ENCODE measurements at regions not wholly inside any gene's neighbourhood (a gene's known extent, or its start where the extent isn't known, plus 50 kb on each side); places are given as distances from the start of the nearest gene placed in this dataset.
"Not testable (repeated sequence)": the region's sequence is repeated elsewhere in the genome, so short reads cannot be mapped to it uniquely, and the experiment has no call there.

GRCh38 chr9:107850653-107851052, 361.1 kb upstream of the KLF4 start:
- no peak for DNase-seq

DNA sequence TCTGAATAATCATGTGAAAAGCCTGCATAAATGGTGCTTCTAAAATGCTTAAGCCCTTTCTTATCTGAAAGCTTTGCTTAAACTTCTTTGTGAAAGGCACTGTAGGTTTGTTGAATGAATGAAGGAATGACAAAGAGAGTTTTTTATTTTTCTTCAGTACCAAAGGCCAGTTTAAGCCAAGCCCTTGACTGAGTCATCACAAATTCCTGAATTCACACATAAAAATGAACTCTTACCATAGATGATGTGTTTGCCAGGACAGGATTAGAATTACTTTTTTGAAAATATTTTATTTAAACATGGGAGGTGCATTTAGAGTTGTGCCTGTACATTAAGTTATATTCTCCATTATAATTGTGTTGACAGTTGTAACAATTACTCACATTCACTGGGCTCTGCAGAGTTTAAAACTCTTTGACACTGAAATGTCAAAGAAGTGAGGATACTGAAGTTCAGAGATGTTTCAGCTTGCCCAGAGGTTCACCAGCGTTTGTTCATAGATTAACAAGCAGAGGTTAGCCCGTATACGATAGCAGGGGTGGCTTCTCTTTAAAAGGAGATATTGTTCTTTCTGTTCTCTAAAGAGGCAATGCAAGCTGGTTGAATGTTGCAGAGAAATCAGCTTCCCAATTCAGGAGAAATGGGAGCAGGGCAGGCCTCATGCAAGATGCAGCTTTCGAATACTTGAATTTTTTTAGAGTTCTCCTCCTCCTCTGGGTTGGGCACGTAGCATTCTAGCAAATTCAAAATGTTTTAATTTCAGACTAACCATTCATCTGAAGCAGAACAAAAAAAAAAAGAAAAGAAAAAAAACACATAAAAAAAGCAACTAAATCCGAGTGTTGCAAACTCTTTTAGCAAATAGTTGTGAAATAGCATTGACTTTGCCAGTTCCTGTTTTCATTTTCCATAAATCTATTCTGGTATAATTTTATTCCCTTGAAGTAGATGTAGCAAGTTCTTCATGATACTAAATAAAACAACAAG, 358.7 kb upstream of the KLF4 start:
- DNase-seq = no peak

DNA sequence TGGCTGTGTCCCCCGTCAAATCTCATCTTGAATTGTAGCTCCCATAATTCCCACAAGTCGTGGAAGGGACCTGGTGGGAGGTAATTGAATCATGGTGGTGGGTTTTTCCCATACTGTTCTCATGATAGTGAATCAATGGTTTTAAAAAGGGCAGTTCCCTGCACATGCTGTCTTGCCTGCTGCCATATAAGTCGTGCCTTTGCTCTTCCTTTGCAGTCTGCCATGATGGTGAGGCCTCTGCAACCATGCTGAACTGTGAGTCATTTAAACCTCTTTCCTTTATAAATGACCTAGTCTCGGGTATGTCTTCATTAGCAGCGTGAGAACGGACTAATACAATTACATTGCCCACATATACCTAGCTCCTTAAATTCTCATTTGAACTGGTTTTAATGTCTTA, 353.0 kb upstream of the KLF4 start:
- DNase-seq = no peak

- DNase-seq = no peak
These were observed 351.5 kb upstream of the KLF4 start for GRCh38 chr9:107841076-107841475.

- DNase-seq = no peak
These were observed 349.8 kb upstream of the KLF4 start for GRCh38 chr9:107839371-107839770.

DNA sequence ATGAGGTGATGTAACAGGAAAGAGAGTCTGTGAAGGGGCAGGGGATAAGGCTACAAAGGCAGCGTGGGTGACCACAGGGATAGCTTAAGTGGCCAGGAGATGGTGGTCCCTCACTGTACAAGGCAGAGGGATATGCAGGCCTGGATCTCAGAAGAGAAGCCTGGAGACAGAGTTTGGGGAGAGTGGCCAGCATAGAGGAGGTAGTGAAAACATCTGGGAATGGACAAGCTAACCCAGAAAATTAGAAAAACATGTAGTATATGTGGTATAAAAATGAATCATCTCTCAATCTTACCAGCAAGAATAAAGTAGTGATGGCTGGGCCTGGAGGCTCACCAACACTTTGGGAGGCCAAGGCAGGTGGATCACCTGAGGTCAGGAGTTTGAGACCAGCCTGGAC, 349.2 kb upstream of the KLF4 start:
- no peak for DNase-seq

- no peak for DNase-seq
These were observed 346.7 kb upstream of the KLF4 start for GRCh38 chr9:107836300-107836699.

DNA sequence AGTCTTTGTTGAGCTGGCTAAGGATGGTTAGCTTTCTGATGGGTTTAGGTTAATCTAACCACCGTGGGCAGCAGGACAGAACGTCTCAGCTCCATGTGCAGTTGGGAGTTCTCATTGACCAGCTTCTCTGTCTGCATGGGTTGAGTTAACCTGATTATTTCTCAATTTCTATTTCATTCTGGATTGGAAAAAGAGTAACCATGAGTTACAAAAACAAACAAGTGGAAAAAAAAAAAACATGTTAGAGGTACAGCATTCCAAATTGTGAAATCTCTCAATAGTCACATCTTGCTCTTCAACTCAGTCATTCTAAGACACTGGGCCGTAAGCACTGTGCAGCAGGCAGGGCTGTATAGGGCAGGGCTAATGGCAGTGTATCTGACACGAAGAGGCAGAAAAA, 343.7 kb upstream of the KLF4 start:
- no peak for DNase-seq

DNA sequence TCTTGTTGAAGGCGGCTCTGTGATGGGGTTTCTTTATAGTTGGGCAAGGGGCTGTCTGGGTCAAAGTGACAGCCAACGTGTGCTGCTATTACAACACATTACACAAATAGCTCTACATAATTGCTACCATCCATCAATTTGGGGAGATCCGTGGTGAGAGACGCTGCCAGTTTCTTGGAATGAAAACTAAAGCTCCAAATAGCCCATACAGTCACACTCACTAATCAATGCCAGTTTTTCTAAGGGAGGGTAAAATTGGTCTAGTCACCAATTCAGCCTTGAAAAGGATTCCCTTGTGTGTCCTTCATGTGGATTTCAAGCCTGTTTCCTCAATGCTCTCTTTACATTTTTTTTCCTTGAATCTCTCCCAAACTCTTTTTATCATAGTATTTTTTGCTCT, 343.3 kb upstream of the KLF4 start:
- no peak for DNase-seq

DNA sequence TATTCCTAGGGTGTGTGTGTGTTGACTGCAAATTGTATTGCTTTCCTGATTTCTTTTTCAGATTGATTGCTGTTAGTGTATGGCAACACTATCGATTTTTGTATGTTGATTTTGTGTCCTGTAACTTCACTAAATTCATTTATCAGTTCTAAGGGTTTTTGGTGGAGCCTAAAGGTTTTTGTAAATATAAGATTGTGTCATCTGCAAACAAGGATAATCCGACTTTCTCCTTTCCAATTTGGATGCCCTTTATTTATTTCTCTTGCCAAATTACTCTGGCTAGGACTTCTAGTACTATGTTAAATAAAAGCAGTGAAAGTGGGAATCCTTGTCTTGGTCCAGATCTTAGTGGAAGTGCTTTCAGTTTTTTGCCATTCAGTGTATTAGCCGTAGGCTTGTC, 340.9 kb upstream of the KLF4 start:
- no peak for DNase-seq

DNA sequence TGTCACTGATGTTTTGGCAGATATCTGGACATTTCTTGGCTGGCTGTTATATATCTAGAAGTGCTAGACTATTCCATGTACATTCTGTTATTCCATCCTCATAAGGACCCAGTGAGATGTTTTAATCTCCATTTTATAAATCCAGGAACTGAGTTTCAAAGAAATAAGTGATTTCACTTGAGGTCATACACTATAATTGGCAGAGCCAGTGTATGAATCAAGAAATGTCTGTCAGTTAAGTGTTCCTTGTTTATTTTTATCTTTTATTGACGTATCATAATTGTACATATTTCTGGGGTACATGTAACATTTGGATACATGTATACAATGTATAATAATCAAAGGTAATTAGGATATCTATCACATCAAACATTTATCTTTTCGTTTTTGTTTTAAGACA, 338.3 kb upstream of the KLF4 start:
- DNase-seq = no peak

- no peak for DNase-seq
These were observed 337.7 kb upstream of the KLF4 start for GRCh38 chr9:107827304-107827703.

- DNase-seq = not testable (repeated sequence)
These were observed 337.1 kb upstream of the KLF4 start for GRCh38 chr9:107826688-107826983.

DNA sequence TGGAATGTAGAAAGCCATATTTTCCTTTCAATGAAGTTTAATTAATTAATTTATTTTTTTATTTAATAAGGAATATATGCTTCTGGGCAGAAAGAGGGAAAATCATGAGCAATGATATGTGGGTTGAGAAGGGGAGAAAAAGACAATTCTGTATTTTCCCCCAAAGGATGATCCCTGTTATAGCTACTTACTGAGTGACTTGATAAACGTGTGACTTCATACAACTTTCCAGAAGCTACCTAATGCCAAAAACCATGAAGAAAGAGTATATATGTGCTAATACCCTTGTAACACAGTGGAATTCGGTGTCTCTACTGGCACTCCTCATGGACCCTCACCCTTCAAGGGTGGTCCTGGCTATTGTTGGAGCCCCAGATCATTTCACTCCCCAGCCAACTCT, 335.0 kb upstream of the KLF4 start:
- DNase-seq = no peak

- DNase-seq = peak; percentile 95
These were observed 330.4 kb upstream of the KLF4 start for GRCh38 chr9:107819772-107820565.

DNA sequence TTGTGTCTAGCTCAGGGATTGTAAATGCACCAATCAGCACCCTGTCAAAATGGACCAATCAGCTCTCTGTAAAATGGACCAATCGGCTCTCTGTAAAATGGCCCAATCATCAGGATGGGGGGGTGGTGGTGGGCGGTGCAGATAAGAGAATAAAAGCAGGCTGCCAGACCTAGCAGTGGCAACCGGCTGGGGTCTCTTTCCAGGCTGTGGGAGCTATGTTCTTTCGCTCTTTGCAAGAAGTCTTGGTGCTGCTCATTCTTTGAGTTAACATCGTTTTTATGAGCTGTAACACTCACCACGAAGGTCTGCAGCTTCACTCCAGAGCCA, 328.9 kb upstream of the KLF4 start:
- not testable (repeated sequence) for DNase-seq

- DNase-seq = not testable (repeated sequence)
These were observed 328.3 kb upstream of the KLF4 start for GRCh38 chr9:107817595-107818502.

GRCh38 chr9:107816561-107817021, 327.0 kb upstream of the KLF4 start:
- DNase-seq = no peak

GRCh38 chr9:107815782-107816560, 326.4 kb upstream of the KLF4 start:
- DNase-seq = no peak

- DNase-seq = no peak
These were observed 323.7 kb upstream of the KLF4 start for GRCh38 chr9:107813287-107813686.

- no peak for DNase-seq
These were observed 320.9 kb upstream of the KLF4 start for GRCh38 chr9:107810461-107810961.

- no peak for DNase-seq
These were observed 320.4 kb upstream of the KLF4 start for GRCh38 chr9:107809871-107810460.
